Right hindlimb (tissue), 1 donor: ENCODE measurements at regions not wholly inside any gene's neighbourhood (a gene's known extent, or its start where the extent isn't known, plus 50 kb on each side); places are given as distances from the start of the nearest gene placed in this dataset.
"Not testable (repeated sequence)": the region's sequence is repeated elsewhere in the genome, so short reads cannot be mapped to it uniquely, and the experiment has no call there.

Source experiments
- DNase-seq: peaks from one replicate; pipeline ENCODE4 v3.0.0-alpha.2; 2018

DNA sequence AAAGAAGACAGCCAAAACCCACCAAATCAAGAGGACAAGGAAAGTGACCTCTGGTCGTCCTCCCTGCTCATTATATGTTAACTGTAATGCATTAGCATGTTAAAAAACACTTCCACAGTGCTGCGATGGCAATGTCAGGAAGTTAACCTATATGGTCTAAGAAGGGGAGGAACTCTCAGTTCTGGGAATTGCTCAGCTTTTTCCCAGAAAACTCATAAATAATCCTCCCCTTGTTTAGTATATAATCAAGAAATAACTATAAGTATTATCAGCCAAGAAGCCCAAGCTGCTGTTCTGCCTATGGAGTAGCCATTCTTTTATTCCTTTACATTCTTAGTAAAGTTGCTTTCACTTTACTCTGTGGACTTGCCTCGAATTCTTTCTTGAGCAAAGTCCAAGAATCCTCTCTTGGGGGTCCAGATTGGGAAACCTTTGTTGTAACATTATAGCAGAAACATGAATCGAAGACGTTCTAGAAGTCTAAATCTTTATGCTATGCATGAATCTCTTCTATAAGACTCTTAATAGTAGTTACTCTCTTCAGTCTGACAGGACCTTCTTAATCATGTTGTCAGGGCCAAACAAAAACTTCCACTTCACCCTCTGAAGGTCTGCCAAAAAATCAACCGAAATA is 110.0 kb upstream of the VANGL1 start:
- no peak for DNase-seq

DNA sequence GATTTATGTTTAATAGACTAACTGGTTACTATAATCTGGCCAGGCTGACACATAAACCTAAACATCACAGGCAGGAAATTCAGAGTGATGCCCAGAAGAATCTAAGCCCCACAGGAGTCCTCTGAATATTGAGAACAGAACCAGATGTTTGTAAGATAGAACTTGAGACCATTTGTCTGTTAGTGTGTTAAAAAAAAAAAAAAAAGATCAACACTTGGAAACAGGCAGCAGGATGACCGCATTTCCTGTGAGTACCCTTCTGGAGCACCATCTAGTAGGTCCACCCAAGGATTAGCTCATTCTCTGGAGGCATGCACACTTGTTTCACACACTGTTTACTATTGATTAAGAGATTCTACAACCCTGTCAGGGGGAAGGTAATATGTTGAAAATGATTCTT is 111.4 kb upstream of the VANGL1 start:
- no peak for DNase-seq

DNA sequence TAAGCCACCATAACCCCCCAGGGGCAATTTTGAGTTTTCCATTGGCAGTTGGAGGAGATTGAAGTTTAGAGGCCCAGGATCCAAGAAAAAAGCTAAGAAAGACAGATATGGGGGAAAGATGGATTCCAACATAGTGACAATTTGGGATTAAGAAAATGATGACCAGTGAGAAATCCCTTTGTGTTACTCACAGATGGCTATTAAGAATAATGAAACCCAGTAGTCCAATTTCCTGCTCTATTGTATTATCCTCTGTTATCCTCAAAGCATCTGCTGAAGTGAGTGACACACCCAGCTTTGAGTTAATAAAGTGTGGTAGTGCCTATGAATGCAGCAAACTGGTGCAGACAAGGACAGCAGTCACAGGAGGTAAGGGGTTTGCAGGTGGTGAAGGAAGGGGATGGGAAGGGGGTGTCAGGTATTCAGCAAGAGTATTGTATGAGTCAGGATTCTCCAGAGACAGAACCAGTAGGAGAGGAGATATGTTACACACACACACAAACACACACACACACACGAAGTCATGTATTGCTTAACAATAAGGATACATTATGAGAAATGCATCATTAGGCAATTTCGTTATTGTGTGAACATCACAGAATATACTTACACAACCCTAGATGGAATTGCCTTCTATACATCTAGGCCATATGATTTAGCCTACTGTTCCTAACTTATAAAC is 112.4 kb upstream of the VANGL1 start:
- DNase-seq, result no peak

DNA sequence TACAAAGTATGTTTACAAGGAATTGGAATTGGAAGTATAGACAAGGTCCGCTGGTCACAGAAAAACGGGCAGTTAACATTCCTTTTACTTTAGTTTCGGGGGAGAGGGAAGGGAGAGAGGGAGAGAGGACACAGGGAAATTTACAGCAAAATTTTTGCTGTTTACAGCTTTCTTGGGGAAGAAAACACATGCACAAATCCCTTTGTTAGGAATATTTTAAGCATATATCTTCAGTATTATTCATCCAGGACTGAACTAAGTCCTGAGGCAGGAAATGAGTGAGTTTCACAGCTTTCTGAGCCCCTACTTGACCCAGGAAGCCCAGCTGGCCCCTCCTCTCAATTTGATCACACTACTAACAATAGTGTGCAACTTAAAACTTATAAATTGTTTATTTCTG is 113.4 kb upstream of the VANGL1 start:
- not testable (repeated sequence) for DNase-seq

GRCh38 chr1:115527746-115528145 is 114.0 kb upstream of the VANGL1 start:
- DNase-seq, result no peak

DNA sequence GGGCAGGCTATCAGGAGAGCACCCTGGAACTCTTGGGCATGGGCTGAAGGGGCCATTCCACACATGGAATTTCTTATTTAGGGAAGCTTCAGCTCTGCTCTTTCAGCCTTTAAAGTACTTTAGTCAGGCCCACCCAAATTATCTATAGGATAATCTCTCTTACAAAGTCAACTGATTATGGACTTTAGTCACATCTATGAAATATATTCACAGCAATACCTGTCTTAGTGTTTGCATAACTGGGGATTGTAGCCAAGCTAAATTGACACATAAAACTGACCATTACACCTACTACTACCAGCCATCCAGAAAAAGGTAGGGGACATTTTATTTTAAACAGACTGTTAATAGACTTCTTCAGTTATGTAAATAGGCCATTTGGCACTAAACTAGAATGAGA is 114.9 kb upstream of the VANGL1 start:
- no peak for DNase-seq

- DNase-seq, result no peak
Observed at GRCh38 chr1:115524236-115524635, 117.5 kb upstream of the VANGL1 start.

DNA sequence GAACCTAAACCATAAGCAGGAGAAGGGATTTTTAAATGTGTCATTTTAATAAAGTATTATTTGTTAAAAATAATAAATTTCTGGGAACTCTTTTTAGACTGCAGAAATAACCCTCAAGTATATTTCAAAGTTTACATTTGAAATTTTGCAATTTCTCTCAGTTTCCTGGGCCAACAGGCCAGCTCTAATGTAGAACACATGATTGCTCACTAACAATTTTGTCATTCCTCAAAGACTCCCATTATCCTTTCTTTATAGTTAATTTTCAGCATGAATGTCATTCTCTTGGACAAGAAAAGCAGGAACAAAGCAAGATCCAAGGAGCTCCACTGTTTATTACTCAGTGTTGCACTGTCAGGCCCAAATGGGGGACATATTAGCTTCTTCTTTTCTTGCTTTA is 119.4 kb upstream of the VANGL1 start:
- DNase-seq, result no peak

DNA sequence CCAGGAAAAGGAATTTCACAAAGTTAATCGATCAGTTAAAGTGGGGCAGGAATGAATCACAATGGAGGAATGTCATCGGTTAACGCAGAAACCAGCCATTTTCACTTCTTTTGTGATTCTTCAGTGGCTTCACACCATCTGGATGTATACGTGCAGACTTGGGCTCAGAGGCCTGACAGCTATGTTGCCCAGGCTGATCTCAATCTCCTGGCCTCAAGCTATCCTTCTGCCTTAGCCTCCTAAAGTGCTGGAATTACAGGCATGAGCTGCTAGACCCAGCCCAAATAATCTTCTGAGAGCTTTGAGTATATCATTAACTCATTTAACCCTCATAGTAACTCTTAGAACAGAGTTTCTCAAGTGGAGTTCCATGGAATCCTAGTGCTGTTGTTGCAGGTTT is 126.5 kb upstream of the VANGL1 start:
- no peak for DNase-seq

- DNase-seq, result not testable (repeated sequence)
Observed at GRCh38 chr1:115510226-115510625, 131.5 kb upstream of the VANGL1 start.

DNA sequence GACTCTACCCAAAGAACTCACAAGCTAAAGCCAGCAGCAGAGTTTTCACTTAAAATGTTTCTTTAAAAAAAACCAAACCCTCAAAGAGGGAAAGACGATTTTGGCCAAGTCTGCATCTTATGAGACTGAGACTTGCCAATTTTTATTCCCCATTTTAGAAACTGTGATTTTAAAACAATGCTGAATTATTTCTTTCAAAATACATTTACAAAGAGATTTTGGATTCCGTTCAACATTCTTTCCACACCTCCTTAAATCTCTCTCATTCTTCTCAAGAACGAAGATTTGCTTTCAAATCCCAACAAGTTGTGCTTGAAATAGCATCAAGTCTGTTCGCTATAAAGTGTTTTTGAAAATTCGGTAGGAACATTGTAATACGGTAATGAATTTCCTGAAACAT is 133.9 kb upstream of the VANGL1 start:
- DNase-seq, result no peak

- DNase-seq, result peak; percentile 43
Observed at GRCh38 chr1:115506924-115507589, 134.7 kb upstream of the VANGL1 start.

- DNase-seq, result no peak
Observed at GRCh38 chr1:115506518-115506917, 135.3 kb upstream of the VANGL1 start.

GRCh38 chr1:115505148-115505571 is 136.6 kb upstream of the VANGL1 start:
- peak; percentile 39 for DNase-seq

DNA sequence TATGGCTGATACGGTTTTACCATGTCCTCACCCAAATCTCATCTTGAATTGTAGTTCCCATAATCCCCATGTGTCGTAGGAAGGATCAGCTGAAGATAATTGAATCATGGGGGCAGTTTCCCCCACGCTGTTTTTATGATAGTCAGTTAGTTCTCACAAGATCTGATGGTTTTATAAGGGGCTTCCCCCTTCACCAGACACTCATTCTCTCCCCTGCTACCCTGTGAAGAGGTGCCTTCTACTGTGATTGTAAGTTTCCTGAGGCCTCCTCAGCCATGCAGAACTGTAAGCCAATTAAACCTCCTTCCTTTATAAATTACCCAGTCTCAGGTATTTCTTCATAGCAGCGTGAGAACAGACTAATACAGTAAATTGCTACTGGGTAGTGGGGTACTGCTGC is 139.6 kb upstream of the VANGL1 start:
- not testable (repeated sequence) for DNase-seq

DNA sequence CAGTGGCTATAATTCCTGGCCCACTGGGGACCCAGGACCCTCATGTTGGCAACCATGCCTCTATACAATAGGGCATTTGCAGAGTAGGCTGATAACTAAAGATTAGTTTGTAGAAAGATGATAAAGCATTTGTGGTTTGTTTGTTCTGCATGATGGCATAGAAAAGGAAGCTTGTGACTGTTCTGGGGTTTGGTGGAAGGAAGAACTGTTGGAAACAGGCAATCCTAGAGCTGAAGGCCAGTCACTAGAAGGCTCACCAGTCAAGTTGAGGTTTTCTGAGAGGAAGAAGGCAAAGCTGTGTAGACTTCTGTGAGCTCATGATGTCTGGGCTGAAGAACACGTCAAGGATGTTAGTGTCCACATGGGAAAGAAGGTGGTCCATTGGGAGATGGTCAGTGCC is 140.3 kb upstream of the VANGL1 start:
- no peak for DNase-seq

DNA sequence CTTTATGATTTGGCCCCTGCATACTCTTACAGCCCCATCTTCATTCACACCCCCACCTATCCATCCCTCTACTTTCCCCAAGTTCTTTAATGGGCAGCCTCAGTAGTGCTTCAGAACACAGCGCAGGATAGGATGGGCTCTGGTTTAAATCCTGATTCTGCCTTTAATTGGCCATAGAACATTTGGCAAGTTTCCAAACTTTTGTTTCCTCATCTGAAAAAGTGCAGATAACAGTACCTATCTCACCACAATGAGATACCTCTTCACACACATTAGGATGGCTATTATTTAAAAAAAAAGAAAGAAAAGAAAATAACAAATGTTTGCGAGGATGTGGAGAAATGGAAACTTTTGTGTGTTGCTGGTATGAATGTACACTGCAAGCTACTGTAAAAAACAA is 142.5 kb upstream of the VANGL1 start:
- no peak for DNase-seq

- no peak for DNase-seq
Observed at GRCh38 chr1:115496904-115497527, 144.8 kb upstream of the VANGL1 start.

- DNase-seq, result no peak
Observed at GRCh38 chr1:115495625-115496024, 146.1 kb upstream of the VANGL1 start.

DNA sequence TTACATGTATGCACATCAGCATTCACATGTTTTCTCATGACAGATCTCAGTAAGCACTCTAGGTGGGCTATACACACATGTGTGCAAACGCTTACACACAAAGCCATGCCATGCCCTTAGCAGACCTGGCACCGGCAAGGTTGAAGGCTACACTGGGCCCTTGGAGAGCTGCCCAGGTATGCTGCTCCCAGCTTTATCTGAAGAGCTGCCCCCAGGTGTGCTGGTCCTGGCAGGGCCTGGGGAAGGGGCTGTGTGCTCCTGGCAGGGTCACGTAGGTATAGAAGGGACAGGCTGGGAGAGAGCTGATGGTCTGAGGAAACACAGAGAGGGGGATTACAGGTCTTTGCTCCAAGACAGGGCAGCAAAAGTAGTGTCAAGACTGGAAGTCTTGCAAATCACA is 146.7 kb upstream of the VANGL1 start:
- DNase-seq, result no peak

DNA sequence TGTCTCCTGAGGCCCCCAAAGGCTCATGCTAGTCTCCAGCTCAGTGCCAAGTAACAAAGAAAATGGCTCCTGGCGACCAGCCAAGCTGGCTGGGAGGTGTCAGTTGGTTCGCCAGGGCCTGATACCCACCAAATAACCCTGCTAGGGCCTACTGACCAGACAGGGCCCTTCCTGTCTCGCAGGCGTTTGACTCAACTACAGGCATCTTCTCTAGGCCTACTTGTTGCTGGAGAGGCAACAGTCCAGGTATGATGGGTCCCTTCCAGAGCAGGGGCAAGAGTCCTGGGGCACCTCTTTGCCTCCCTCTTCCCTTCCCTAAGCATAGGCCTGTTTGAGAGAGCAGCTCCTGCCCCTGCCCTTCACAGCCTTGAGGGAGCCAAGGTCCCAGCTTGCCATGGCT is 147.9 kb upstream of the VANGL1 start:
- DNase-seq, result no peak

DNA sequence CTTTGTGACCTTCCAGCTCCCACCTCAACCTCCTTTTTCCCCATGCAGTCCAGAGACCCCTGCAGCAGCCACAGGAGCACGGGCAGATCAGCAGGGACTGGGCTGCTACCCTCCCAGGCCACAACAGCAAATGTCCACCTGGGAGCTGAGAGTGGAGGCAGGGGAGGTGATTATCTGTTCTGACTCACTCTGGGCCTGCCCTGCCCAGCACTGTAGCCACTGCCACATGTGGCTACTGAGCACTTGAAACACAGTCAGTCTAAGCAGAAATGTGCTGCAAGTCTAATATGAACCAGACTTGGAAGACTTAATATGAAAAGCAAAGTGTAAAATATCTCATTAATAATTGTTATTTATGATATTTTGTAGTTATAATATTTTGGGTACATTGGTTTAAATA is 148.9 kb upstream of the VANGL1 start:
- no peak for DNase-seq

DNA sequence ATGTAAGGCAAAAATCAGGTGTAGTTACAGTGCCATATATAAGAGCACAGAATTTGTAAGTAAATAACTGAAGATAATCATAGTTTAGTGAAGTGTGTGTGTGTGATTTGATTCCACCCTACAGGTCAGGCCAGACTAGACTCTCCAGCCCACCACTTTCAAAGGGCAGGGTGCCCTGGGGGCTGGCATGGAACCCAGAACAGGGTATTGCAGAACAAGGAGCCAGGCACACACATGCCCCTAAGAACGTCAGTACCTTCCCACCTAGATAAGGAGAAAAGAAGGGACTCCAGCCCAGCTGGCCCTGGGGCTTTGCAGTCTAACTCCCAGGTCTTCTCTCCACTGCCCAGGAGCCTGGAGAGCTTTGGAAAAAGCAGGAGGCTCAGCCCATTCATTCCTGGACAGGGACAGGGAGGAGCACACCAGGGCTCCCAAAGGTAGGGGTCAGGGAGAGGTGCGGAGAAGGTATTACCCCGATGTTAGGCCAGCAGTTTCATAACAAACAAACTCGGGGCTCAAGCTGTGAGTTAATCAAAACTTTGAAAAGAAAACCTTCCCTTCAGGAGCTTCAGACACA is 149.7 kb upstream of the VANGL1 start:
- no peak for DNase-seq
